Suprapubic skin (tissue), 4 donors: ENCODE measurements at regions not wholly inside any gene's neighbourhood (a gene's known extent, or its start where the extent isn't known, plus 50 kb on each side); places are given as distances from the start of the nearest gene placed in this dataset.
"Not testable (repeated sequence)": the region's sequence is repeated elsewhere in the genome, so short reads cannot be mapped to it uniquely, and the experiment has no call there.

ENCODE experiments used
- DNase-seq, 2 donors: peaks; one replicate each; pipeline ENCODE4 v3.0.0-alpha.2; 2019; ENCODE audit warnings: low spot score in 2 of 2
- H3K27ac ChIP-seq: fragments of 200-600 bp; sonication (generic); one replicate; pipeline ENCODE4 v1.5.1; 2019
- H3K27me3 ChIP-seq: fragments of 200-600 bp; sonication (generic); one replicate; pipeline ENCODE4 v1.5.1; 2019
- H3K36me3 ChIP-seq: fragments of 200-600 bp; sonication (generic); one replicate; pipeline ENCODE4 v1.5.1; 2019
- H3K4me1 ChIP-seq: fragments of 200-600 bp; sonication (generic); one replicate; pipeline ENCODE4 v1.5.1; 2019
- H3K4me3 ChIP-seq: fragments of 200-600 bp; sonication (generic); one replicate; pipeline ENCODE4 v1.5.1; 2019; ENCODE audit warnings: mild to moderate bottlenecking
- H3K9me3 ChIP-seq: fragments of 200-600 bp; sonication (generic); one replicate; pipeline ENCODE4 v1.5.1; 2019
- EP300 ChIP-seq: sonication (generic); formaldehyde crosslinking; IDR thresholded peaks from one replicate; pipeline ENCODE4 v1.6.1; 2017; ENCODE audit warnings: antibody characterized with exemption
- POLR2A ChIP-seq, 2 donors: fragments of 450-650 bp; IDR thresholded peaks; one replicate each; pipeline ENCODE4 v1.6.1; 2017; ENCODE audit warnings: antibody characterized with exemption in 2 of 2, mild to moderate bottlenecking in 2 of 2, moderate library complexity in 2 of 2
- POLR2AphosphoS5 ChIP-seq, 3 donors: sonication (generic); formaldehyde crosslinking; IDR thresholded peaks; one replicate each; pipeline ENCODE4 v1.6.1; 2017; ENCODE audit warnings: antibody characterized with exemption in 3 of 3
- WGBS: methylation state at CpG from one replicate; pipeline ENCODE4 v1.1.5; 2018; 5-methylcytosine and 5-hydroxymethylcytosine counted together
- TF ChIP-seq, protein P1 (sequence below), 2 donors: fragments of 200-600 bp in 1 of 2; fragments of 450-650 bp in 1 of 2; sonication (generic) in 1 of 2; IDR thresholded peaks; one replicate each; pipeline ENCODE4 v1.5.1; 2016 to 2019; ENCODE audit warnings: antibody characterized with exemption in 2 of 2, mild to moderate bottlenecking in 1 of 2, moderate library complexity in 1 of 2

DNA sequence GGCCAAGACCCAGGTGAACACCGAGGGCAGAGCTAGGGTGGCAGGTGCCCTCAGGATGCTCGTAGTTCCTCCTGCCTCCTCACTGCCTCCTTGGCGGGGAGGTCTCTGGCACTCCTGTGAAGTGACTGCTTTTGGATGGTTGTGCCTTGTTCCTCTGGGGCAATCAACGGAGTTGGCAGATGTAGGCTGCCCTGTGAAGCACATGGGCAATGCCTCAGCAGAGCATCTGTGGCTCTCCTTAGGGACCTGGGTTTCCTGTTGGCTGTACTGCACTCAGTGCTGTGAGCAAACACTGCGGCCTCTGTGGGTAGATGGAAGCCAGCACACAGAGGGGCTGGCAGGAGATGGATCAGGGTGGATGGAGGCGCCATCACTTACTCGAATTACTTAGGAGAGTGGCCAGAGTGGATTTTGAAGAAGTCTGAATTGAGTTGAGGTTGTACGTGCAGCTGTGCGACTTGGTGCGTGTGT, 71.4 kb upstream of the COL5A1 start:
- Histone ChIP-seq H3K36me3 (no peaks in the 10 kb centered on the region), H3K9me3 (no peaks in the 10 kb centered on the region), H3K27me3 (no peaks in the 10 kb centered on the region), H3K4me1 (no peaks in the 10 kb centered on the region), H3K27ac (no peak overlapping the region), H3K4me3 (no peak overlapping the region)
- DNase-seq: peak; percentile 31 to 61
- TF ChIP-seq, protein P1, sequence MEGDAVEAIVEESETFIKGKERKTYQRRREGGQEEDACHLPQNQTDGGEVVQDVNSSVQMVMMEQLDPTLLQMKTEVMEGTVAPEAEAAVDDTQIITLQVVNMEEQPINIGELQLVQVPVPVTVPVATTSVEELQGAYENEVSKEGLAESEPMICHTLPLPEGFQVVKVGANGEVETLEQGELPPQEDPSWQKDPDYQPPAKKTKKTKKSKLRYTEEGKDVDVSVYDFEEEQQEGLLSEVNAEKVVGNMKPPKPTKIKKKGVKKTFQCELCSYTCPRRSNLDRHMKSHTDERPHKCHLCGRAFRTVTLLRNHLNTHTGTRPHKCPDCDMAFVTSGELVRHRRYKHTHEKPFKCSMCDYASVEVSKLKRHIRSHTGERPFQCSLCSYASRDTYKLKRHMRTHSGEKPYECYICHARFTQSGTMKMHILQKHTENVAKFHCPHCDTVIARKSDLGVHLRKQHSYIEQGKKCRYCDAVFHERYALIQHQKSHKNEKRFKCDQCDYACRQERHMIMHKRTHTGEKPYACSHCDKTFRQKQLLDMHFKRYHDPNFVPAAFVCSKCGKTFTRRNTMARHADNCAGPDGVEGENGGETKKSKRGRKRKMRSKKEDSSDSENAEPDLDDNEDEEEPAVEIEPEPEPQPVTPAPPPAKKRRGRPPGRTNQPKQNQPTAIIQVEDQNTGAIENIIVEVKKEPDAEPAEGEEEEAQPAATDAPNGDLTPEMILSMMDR (IDR thresholded peaks at IDR 0.05): no peak
- WGBS: 74% methylated on average over 8 of the region's 10 CpGs

DNA sequence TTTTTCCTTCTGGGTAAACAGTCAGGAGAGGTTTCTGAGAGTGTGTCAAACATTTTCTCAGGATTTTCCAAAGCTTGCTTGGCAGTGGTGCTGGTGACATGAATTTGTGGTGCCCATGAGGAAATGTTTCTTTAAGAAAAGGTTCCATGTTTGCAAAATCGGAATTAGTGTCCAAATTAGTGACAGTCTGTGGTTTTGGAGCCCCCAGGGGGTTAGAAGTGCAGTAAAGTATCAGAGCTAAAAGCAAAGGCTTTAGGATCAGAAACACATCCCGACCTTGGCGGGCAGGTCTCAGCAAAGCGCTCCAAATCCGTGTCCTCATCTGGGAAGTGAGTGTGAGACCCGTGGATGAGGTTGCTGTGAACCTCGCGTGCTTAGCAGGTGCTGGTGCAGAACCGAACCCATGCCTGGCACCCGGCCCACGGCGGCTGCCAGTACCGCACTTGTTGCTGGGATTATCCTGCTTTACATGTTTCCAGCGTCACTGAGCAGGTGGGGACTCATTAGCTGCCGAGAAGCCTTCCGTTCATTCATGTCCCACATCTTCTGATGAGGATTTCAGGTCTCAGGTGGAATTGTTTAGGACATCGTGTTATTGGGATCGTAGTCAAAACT, 70.8 kb upstream of the COL5A1 start:
- TF ChIP-seq EP300 (no peak), POLR2A (IDR thresholded peaks at IDR 0.05) (no peak), POLR2AphosphoS5 (IDR thresholded peaks at IDR 0.05) (no peak)
- TF ChIP-seq, protein P1 (IDR thresholded peaks at IDR 0.05): no peak
- Histone ChIP-seq H3K27ac (no peak overlapping the region), H3K36me3 (no peaks in the 10 kb centered on the region), H3K4me3 (no peak overlapping the region), H3K9me3 (no peaks in the 10 kb centered on the region), H3K4me1 (no peaks in the 10 kb centered on the region), H3K27me3 (no peaks in the 10 kb centered on the region)
- WGBS: 20% methylated on average over 11 of the region's 18 CpGs
- DNase-seq: peak; percentile 41 to 62

DNA sequence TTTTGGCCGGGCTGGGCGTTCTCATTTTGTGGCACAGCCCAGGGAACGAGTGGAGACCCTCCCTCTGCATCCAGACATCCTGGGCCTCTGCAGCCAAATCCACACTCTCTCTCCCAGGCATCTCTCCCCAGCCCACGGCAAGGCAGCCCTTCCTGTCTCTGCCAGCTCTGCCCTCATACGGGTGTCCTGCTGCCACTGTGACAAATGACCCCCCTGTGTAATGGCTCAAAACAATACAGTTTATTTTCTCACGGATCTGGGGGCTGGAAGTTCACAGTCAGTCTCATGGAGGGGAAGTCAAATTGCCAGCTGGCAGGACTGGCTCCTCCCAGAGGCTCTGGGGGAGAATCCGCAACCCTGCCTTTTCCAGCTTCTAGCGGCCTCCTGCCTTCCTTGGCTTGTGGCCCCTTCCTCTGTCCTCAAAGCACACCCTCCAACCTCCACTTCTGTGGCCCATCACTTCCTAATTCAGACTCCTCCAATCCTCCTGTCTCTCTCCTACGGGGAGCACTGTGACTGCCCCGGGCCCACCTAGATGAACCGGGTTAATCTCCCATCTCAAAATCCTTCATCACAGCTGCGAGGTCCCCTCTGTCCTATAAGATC, 70.2 kb upstream of the COL5A1 start:
- Histone ChIP-seq H3K9me3 (no peaks in the 10 kb centered on the region), H3K27ac (no peak overlapping the region), H3K36me3 (no peaks in the 10 kb centered on the region), H3K4me3 (no peak overlapping the region), H3K4me1 (no peaks in the 10 kb centered on the region), H3K27me3 (peaks cover 3% of the 10 kb centered on the region)
- TF ChIP-seq POLR2AphosphoS5 (IDR thresholded peaks at IDR 0.05): no peak
- TF ChIP-seq POLR2A (IDR thresholded peaks at IDR 0.05): no peak
- no peak for TF ChIP-seq EP300
- TF ChIP-seq, protein P1 (IDR thresholded peaks at IDR 0.05): no peak
- peak; percentile 30 to 57 for DNase-seq
- WGBS: 52% methylated on average over 11 of the region's 12 CpGs

DNA sequence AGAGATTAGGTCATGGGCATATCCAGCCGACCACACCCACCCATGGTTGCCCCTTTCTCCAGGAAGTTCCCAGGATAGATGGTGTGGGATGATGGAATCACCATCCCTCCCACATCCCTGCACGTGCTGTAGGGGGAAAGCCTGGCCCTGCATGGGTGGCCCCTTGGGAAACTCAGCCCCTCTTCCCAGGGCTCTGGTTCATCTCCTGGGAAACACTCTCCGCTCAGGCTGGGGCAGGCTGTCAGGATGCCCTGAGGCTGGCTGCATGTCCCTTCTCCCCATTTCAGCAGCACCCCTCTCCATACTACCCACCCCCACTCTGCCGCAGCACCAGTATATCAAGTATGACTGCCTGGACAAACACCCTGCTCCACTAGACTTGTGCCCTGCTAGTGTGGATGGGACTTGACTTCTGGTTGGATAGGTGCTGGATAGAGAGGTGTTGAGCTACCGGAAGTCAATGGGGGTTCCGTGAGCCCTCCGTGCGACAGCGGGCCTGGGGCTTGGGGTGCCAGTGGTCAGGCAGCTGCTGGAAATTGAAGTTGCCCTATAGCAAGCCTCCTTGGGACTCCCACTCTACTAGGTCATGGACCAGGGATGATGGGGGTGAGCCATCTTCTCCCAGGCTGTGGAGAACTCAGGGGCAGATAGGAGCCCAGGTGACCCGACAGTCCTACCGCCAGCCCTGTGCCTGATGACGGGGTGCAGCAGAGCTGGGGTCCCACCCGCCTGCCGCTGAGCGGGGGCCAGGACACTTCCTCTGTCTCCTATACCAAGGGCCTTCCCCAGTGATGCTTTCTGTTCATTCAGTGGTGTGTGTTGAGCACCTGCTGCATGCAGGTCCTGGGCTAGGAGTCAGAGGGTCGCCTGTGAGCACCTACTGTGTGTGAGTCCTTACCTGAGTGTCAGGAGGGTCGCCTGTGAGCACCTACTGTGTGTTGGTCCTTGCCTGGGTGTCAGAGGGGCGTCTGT, 69.4 kb upstream of the COL5A1 start:
- DNase-seq: peak; percentile 46 to 72
- Histone ChIP-seq H3K9me3 (no peaks in the 10 kb centered on the region), H3K27ac (no peak overlapping the region), H3K27me3 (peaks cover 5% of the 10 kb centered on the region), H3K4me3 (no peak overlapping the region), H3K4me1 (no peaks in the 10 kb centered on the region), H3K36me3 (no peaks in the 10 kb centered on the region)
- no peak for TF ChIP-seq EP300
- TF ChIP-seq POLR2AphosphoS5 (IDR thresholded peaks at IDR 0.05): no peak
- TF ChIP-seq, protein P1 (IDR thresholded peaks at IDR 0.05): no peak
- no peak for TF ChIP-seq POLR2A (IDR thresholded peaks at IDR 0.05)
- 66% methylated on average over 12 of the region's 18 CpGs for WGBS

DNA sequence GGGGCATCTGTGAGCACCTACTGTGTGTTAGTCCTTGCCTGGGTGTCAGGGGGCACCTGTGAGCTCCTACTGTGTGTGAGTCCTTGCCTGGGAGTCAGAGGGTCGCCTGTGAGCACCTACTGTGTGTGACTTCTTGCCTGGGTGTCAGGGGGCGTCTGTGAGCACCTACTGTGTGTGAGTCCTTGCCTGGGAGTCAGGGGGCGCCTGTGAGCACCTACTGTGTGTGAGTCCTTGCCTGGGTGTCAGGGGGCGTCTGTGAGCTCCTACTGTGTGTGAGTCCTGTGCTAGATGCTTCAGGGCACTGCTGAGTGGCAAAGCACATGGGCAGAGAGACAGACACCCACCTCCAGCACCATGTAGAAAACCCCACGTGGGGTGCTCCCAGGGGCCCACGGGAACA, 66.9 kb upstream of the COL5A1 start:
- H3K27ac ChIP-seq, H3K4me3 ChIP-seq, H3K9me3 ChIP-seq, H3K4me1 ChIP-seq, H3K36me3 ChIP-seq: not testable (repeated sequence)
- DNase-seq: peak; percentile 19 to 24
- peaks cover 21% of the 10 kb centered on the region for H3K27me3 ChIP-seq
- 85% methylated on average over 2 of the region's 6 CpGs for WGBS
